ENCODE measurements at regions not wholly inside any gene's neighbourhood (a gene's known extent, or its start where the extent isn't known, plus 50 kb on each side); places are given as distances from the start of the nearest gene placed in this dataset.
"Not testable (repeated sequence)": the region's sequence is repeated elsewhere in the genome, so short reads cannot be mapped to it uniquely, and the experiment has no call there.

- no peak for DNase-seq (ENCODE audit: low read depth in 1 of 2, low spot score in 1 of 2)
- Histone ChIP-seq H3K27me3 (no peaks in the 10 kb centered on the region), H3K4me1 (ENCODE audit: low read depth) (no peaks in the 10 kb centered on the region), H3K4me3 (no peak overlapping the region), H3K9me3 (ENCODE audit: low read depth) (no peaks in the 10 kb centered on the region), H3K36me3 (no peaks in the 10 kb centered on the region), H3K27ac (no peak overlapping the region)
- no peak for TF ChIP-seq CTCF (IDR thresholded peaks at IDR 0.05; ENCODE audit: low read depth, low read length)
Measured at GRCh38 chr3:164320962-164321361, 757.3 kb downstream of the SI start.

- H3K4me3 ChIP-seq: no peak overlapping the region
- H3K4me1 ChIP-seq (ENCODE audit: low read depth): no peaks in the 10 kb centered on the region
- no peak overlapping the region for H3K27ac ChIP-seq
- no peak for TF ChIP-seq CTCF (IDR thresholded peaks at IDR 0.05; ENCODE audit: low read depth, low read length)
- DNase-seq (ENCODE audit: low read depth in 1 of 2, low spot score in 1 of 2): no peak
- no peaks in the 10 kb centered on the region for H3K27me3 ChIP-seq
- no peaks in the 10 kb centered on the region for H3K9me3 ChIP-seq (ENCODE audit: low read depth)
- no peaks in the 10 kb centered on the region for H3K36me3 ChIP-seq
Measured at GRCh38 chr3:164306042-164306441, 772.3 kb downstream of the SI start.

- DNase-seq (ENCODE audit: low read depth in 1 of 2, low spot score in 1 of 2): no peak
- no peak for TF ChIP-seq CTCF (IDR thresholded peaks at IDR 0.05; ENCODE audit: low read depth, low read length)
- no peaks in the 10 kb centered on the region for H3K27me3 ChIP-seq
- H3K4me1 ChIP-seq (ENCODE audit: low read depth): no peaks in the 10 kb centered on the region
- H3K27ac ChIP-seq: no peak overlapping the region
- H3K36me3 ChIP-seq: no peaks in the 10 kb centered on the region
- H3K4me3 ChIP-seq: no peak overlapping the region
- H3K9me3 ChIP-seq (ENCODE audit: low read depth): no peaks in the 10 kb centered on the region
Measured at GRCh38 chr3:164303894-164304293, 774.4 kb downstream of the SI start.

- Histone ChIP-seq H3K4me3 (no peak overlapping the region), H3K27me3 (no peaks in the 10 kb centered on the region), H3K4me1 (ENCODE audit: low read depth) (no peaks in the 10 kb centered on the region), H3K9me3 (ENCODE audit: low read depth) (no peaks in the 10 kb centered on the region), H3K36me3 (no peaks in the 10 kb centered on the region), H3K27ac (no peak overlapping the region)
- DNase-seq (ENCODE audit: low read depth in 1 of 2, low spot score in 1 of 2): no peak
- TF ChIP-seq CTCF (IDR thresholded peaks at IDR 0.05; ENCODE audit: low read depth, low read length): no peak
Measured at GRCh38 chr3:164302622-164303021, 775.7 kb downstream of the SI start.

- H3K36me3 ChIP-seq; H3K9me3 ChIP-seq (ENCODE audit: low read depth); DNase-seq (ENCODE audit: low read depth in 1 of 2, low spot score in 1 of 2); H3K27me3 ChIP-seq; H3K27ac ChIP-seq; H3K4me3 ChIP-seq; H3K4me1 ChIP-seq (ENCODE audit: low read depth): not testable (repeated sequence)
Measured at GRCh38 chr3:164291486-164291885, 786.8 kb downstream of the SI start.

GRCh38 chr3:164278550-164278949 is 799.7 kb downstream of the SI start:
- H3K27ac ChIP-seq: no peak overlapping the region
- DNase-seq (ENCODE audit: low read depth in 1 of 2, low spot score in 1 of 2): no peak
- no peaks in the 10 kb centered on the region for H3K9me3 ChIP-seq (ENCODE audit: low read depth)
- no peaks in the 10 kb centered on the region for H3K27me3 ChIP-seq
- H3K36me3 ChIP-seq: no peaks in the 10 kb centered on the region
- no peaks in the 10 kb centered on the region for H3K4me1 ChIP-seq (ENCODE audit: low read depth)
- H3K4me3 ChIP-seq: no peak overlapping the region
- no peak for TF ChIP-seq CTCF (IDR thresholded peaks at IDR 0.05; ENCODE audit: low read depth, low read length)
